Esophagus squamous epithelium (tissue), 5 donors: ENCODE measurements at regions not wholly inside any gene's neighbourhood (a gene's known extent, or its start where the extent isn't known, plus 50 kb on each side); places are given as distances from the start of the nearest gene placed in this dataset.

Source experiments
- DNase-seq: peaks from one replicate; lab custom pipeline; 2025; lab: John Stamatoyannopoulos, UW
- H3K27ac ChIP-seq, 4 donors: fragments of 200-600 bp; sonication (generic); one replicate each; pipeline ENCODE4 v1.5.1; 2016 to 2019; ENCODE audit warnings: mild to moderate bottlenecking in 1 of 4
- H3K27me3 ChIP-seq, 4 donors: fragments of 200-600 bp; sonication (generic); 1 replicate in 3 of 4; 2 replicates in 1 of 4; pipeline versions ENCODE4 v1.5.1 to v1.6.0; 2017 to 2021; ENCODE audit warnings: antibody characterized with exemption in 1 of 4
- H3K36me3 ChIP-seq, 3 donors: fragments of 200-600 bp; sonication (generic); one replicate each; pipeline ENCODE4 v1.5.1; 2016 to 2019
- H3K4me1 ChIP-seq, 3 donors: fragments of 200-600 bp; sonication (generic); one replicate each; pipeline ENCODE4 v1.5.1; 2017 to 2019
- H3K4me3 ChIP-seq, 4 donors: fragments of 200-600 bp; sonication (generic); 1 replicate in 3 of 4; 2 replicates in 1 of 4; pipeline ENCODE4 v1.5.1; 2016 to 2019; ENCODE audit warnings: mild to moderate bottlenecking in 2 of 4, moderate library complexity in 1 of 4
- H3K9me3 ChIP-seq, 3 donors: fragments of 200-600 bp; sonication (generic); one replicate each; pipeline ENCODE4 v1.5.1; 2016 to 2019
- CTCF ChIP-seq, 6 experiments: fragments of 450-650 bp in 4 of 6; fragments of 200-600 bp in 2 of 6; sonication (generic) in 2 of 6; IDR thresholded peaks; one replicate each; pipeline ENCODE4 v1.5.1; 2016 to 2019; ENCODE audit warnings: antibody characterized with exemption in 6 of 6, mild to moderate bottlenecking in 4 of 6, moderate library complexity in 4 of 6
- POLR2A ChIP-seq, 4 donors: fragments of 450-650 bp; IDR thresholded peaks; one replicate each; pipeline ENCODE4 v1.6.1; 2017; ENCODE audit warnings: antibody characterized with exemption in 4 of 4, mild to moderate bottlenecking in 4 of 4, moderate library complexity in 3 of 4
- WGBS, 2 donors: methylation state at CpG; one replicate each; pipeline ENCODE4 v1.1.5; 2018; 5-methylcytosine and 5-hydroxymethylcytosine counted together
- intact Hi-C: fragments of 100-400 bp; cut with DNase I; formaldehyde crosslinking; loops from one replicate; pipeline ENCODE4 v1.15.0; 2022
- donor health status: DM: yes; HTN: yes; CAD: no.

GRCh38 chr18:41899535-41899934 is 55.5 kb upstream of the PIK3C3 start:
- H3K4me3 ChIP-seq: no peak overlapping the region
- TF ChIP-seq CTCF (IDR thresholded peaks at IDR 0.05) (peak in 1 of 6 experiments; percentile 6), POLR2A (IDR thresholded peaks at IDR 0.05) (no peak)
- H3K4me1 ChIP-seq: no peaks in the 10 kb centered on the region
- 88 to 92% methylated on average over 2 of the region's 2 CpGs for WGBS, 2 donors
- peaks cover 0 to 3% (median 0%) of the 10 kb centered on the region in 3 donors for H3K9me3 ChIP-seq
- no peaks in the 10 kb centered on the region for H3K27me3 ChIP-seq
- no peak overlapping the region for H3K27ac ChIP-seq
- no peaks in the 10 kb centered on the region for H3K36me3 ChIP-seq
- no peak for DNase-seq
- intact Hi-C loops: no loop called here

- intact Hi-C loops: no loop called here
- Histone ChIP-seq H3K4me1 (no peaks in the 10 kb centered on the region), H3K27ac (no peak overlapping the region), H3K4me3 (no peak overlapping the region), H3K36me3 (no peaks in the 10 kb centered on the region), H3K9me3 (peaks cover 0 to 3% (median 0%) of the 10 kb centered on the region in 3 donors), H3K27me3 (no peaks in the 10 kb centered on the region)
- TF ChIP-seq POLR2A (IDR thresholded peaks at IDR 0.05) (no peak), CTCF (IDR thresholded peaks at IDR 0.05) (no peak)
- no peak for DNase-seq
Measured at GRCh38 chr18:41893432-41893831, 61.6 kb upstream of the PIK3C3 start.

GRCh38 chr18:41887100-41887499 is 67.9 kb upstream of the PIK3C3 start:
- Histone ChIP-seq H3K4me1 (no peaks in the 10 kb centered on the region), H3K4me3 (no peak overlapping the region), H3K9me3 (no peaks in the 10 kb centered on the region), H3K36me3 (no peaks in the 10 kb centered on the region), H3K27me3 (no peaks in the 10 kb centered on the region), H3K27ac (no peak overlapping the region)
- intact Hi-C loops: no loop called here
- WGBS, 2 donors: 58 to 91% methylated on average over 1 of the region's 1 CpG
- TF ChIP-seq POLR2A (IDR thresholded peaks at IDR 0.05): no peak
- no peak for TF ChIP-seq CTCF (IDR thresholded peaks at IDR 0.05)
- DNase-seq: no peak

GRCh38 chr18:41886126-41886807 is 68.8 kb upstream of the PIK3C3 start:
- no peak overlapping the region for H3K4me3 ChIP-seq
- no peaks in the 10 kb centered on the region for H3K9me3 ChIP-seq
- no peak for TF ChIP-seq POLR2A (IDR thresholded peaks at IDR 0.05)
- no peak for TF ChIP-seq CTCF (IDR thresholded peaks at IDR 0.05)
- intact Hi-C loops: no loop called here
- H3K4me1 ChIP-seq: no peaks in the 10 kb centered on the region
- 77 to 81% methylated on average over 12 of the region's 12 CpGs for WGBS, 2 donors
- no peak overlapping the region for H3K27ac ChIP-seq
- no peaks in the 10 kb centered on the region for H3K36me3 ChIP-seq
- no peaks in the 10 kb centered on the region for H3K27me3 ChIP-seq
- DNase-seq: no peak

GRCh38 chr18:41881285-41881684 is 73.7 kb upstream of the PIK3C3 start:
- 69 to 70% methylated on average over 3 of the region's 3 CpGs for WGBS, 2 donors

More at GRCh38 chr18:41881285-41881684, 73.7 kb upstream of the PIK3C3 start:
- Histone ChIP-seq H3K4me1 (no peaks in the 10 kb centered on the region), H3K4me3 (no peak overlapping the region), H3K27ac (no peak overlapping the region), H3K9me3 (no peaks in the 10 kb centered on the region), H3K36me3 (no peaks in the 10 kb centered on the region), H3K27me3 (no peaks in the 10 kb centered on the region)
- DNase-seq: no peak
- intact Hi-C loops: no loop called here
- no peak for TF ChIP-seq CTCF (IDR thresholded peaks at IDR 0.05)
- no peak for TF ChIP-seq POLR2A (IDR thresholded peaks at IDR 0.05)
